Panc1 (cell line): ENCODE measurements at regions not wholly inside any gene's neighbourhood (a gene's known extent, or its start where the extent isn't known, plus 50 kb on each side); places are given as distances from the start of the nearest gene placed in this dataset.
A peak's percentile ranks its signal among the peaks of the same experiment; 100 is the strongest.
"Not testable (repeated sequence)": the region's sequence is repeated elsewhere in the genome, so short reads cannot be mapped to it uniquely, and the experiment has no call there.

ENCODE experiments used
- POLR2AphosphoS5 ChIP-seq: IDR thresholded peaks from 2 replicates; pipeline ENCODE4 v1.6.1; 2012; ENCODE audit warnings: mild to moderate bottlenecking, low read depth, low read length, moderate library complexity
- TCF7L2 ChIP-seq: IDR thresholded peaks from 2 replicates; pipeline ENCODE4 v1.6.1; 2011; ENCODE audit warnings: mild to moderate bottlenecking, low read depth, low read length, inconsistent platforms
- TF ChIP-seq, protein P1 (sequence below): fragments of 450-650 bp; IDR thresholded peaks from 2 replicates; pipeline ENCODE4 v1.5.1; 2017; ENCODE audit warnings: mild to moderate bottlenecking
- TF ChIP-seq, protein P2 (sequence below), 2 experiments: IDR thresholded peaks; 2 replicates each; pipeline ENCODE4 v1.6.1; 2011 to 2012; ENCODE audit warnings: low read depth in 2 of 2, control low read depth in 1 of 2, low read length in 1 of 2, mild to moderate bottlenecking in 1 of 2, moderate library complexity in 1 of 2; ENCODE audit not compliant: insufficient read depth in 1 of 2

DNA sequence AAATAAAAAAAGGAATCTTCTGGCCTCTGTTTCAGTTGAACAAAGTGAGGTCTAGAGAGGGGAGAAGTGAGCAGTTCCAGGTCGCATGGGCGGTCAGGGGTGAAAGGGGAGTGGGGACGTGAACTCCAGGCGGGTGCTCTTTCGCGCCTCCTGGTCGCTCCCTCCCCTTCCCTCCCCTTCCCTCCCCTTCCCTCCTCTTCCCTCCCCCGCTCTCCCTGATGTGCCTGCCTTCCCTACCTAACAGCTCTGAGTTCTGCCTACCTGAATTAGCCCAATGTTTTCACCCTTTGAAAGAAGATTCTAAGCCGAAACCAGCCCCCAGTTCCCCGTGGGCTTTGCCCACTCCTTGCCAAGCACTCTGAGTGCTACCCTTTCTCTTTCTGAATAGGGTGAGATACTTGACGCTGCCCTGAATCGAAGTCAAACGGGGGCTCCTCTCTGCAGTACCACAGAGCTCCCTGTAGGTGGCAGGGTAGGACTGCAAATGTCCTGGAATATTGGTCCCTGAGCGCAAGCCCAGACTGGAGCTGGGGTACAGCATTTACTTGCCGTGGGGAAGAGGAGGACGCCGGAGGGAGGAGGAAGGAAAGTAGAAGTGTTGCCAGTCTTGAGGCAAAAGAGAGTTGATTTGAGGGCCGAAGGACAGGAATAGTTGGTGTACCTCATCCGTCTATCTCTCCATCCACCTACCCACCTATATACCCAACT is 214.4 kb downstream of the NPIPA7 start:
- TF ChIP-seq POLR2AphosphoS5, TCF7L2: not testable (repeated sequence)
- TF ChIP-seq, protein P1, sequence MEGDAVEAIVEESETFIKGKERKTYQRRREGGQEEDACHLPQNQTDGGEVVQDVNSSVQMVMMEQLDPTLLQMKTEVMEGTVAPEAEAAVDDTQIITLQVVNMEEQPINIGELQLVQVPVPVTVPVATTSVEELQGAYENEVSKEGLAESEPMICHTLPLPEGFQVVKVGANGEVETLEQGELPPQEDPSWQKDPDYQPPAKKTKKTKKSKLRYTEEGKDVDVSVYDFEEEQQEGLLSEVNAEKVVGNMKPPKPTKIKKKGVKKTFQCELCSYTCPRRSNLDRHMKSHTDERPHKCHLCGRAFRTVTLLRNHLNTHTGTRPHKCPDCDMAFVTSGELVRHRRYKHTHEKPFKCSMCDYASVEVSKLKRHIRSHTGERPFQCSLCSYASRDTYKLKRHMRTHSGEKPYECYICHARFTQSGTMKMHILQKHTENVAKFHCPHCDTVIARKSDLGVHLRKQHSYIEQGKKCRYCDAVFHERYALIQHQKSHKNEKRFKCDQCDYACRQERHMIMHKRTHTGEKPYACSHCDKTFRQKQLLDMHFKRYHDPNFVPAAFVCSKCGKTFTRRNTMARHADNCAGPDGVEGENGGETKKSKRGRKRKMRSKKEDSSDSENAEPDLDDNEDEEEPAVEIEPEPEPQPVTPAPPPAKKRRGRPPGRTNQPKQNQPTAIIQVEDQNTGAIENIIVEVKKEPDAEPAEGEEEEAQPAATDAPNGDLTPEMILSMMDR: peak; percentile 76
- TF ChIP-seq, protein P2, sequence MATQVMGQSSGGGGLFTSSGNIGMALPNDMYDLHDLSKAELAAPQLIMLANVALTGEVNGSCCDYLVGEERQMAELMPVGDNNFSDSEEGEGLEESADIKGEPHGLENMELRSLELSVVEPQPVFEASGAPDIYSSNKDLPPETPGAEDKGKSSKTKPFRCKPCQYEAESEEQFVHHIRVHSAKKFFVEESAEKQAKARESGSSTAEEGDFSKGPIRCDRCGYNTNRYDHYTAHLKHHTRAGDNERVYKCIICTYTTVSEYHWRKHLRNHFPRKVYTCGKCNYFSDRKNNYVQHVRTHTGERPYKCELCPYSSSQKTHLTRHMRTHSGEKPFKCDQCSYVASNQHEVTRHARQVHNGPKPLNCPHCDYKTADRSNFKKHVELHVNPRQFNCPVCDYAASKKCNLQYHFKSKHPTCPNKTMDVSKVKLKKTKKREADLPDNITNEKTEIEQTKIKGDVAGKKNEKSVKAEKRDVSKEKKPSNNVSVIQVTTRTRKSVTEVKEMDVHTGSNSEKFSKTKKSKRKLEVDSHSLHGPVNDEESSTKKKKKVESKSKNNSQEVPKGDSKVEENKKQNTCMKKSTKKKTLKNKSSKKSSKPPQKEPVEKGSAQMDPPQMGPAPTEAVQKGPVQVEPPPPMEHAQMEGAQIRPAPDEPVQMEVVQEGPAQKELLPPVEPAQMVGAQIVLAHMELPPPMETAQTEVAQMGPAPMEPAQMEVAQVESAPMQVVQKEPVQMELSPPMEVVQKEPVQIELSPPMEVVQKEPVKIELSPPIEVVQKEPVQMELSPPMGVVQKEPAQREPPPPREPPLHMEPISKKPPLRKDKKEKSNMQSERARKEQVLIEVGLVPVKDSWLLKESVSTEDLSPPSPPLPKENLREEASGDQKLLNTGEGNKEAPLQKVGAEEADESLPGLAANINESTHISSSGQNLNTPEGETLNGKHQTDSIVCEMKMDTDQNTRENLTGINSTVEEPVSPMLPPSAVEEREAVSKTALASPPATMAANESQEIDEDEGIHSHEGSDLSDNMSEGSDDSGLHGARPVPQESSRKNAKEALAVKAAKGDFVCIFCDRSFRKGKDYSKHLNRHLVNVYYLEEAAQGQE (IDR thresholded peaks at IDR 0.05; ENCODE audit: insufficient read depth in 1 of 2, low read depth in 2 of 2, low read length in 1 of 2): not testable (repeated sequence)
